Activated CD4-positive, CD25-positive, alpha-beta regulatory T cell treated with anti-CD3 and anti-CD28 coated beads, Interleukin-2, amount 50 U/mL, for 24 hours (primary cell): ENCODE measurements at regions not wholly inside any gene's neighbourhood (a gene's known extent, or its start where the extent isn't known, plus 50 kb on each side); places are given as distances from the start of the nearest gene placed in this dataset.
"Not testable (repeated sequence)": the region's sequence is repeated elsewhere in the genome, so short reads cannot be mapped to it uniquely, and the experiment has no call there.

Experiments
- ATAC-seq, 2 donors: fragments of 150-1000 bp; cut with Tn5 transposase; one replicate each; pipeline ENCODE4 v1.10.0; 2021; ENCODE audit warnings: mild to moderate bottlenecking in 1 of 2, moderate library complexity in 1 of 2

GRCh38 chr17:53321651-53322050 is 501.1 kb upstream of the KIF2B start:
- ATAC-seq = no peak

- ATAC-seq = no peak
Observed at GRCh38 chr17:53319947-53320346, 502.8 kb upstream of the KIF2B start.

- no peak for ATAC-seq
Observed at GRCh38 chr17:53316988-53317387, 505.7 kb upstream of the KIF2B start.

GRCh38 chr17:53316073-53316472 is 506.7 kb upstream of the KIF2B start:
- ATAC-seq = no peak

- no peak for ATAC-seq
Observed at GRCh38 chr17:53314521-53314920, 508.2 kb upstream of the KIF2B start.

GRCh38 chr17:53313746-53314145 is 509.0 kb upstream of the KIF2B start:
- ATAC-seq = no peak

- no peak for ATAC-seq
Observed at GRCh38 chr17:53278466-53278865, 544.3 kb upstream of the KIF2B start.

- no peak for ATAC-seq
Observed at GRCh38 chr17:53273126-53273525, 549.6 kb upstream of the KIF2B start.

- ATAC-seq = no peak
Observed at GRCh38 chr17:53270936-53271335, 551.8 kb upstream of the KIF2B start.

GRCh38 chr17:53264730-53265129 is 558.0 kb upstream of the KIF2B start:
- ATAC-seq = no peak

GRCh38 chr17:53253956-53254597 is 568.6 kb upstream of the KIF2B start:
- ATAC-seq = no peak

GRCh38 chr17:53249036-53249435 is 573.7 kb upstream of the KIF2B start:
- ATAC-seq = no peak

- ATAC-seq = no peak
Observed at GRCh38 chr17:53234138-53234537, 588.6 kb upstream of the KIF2B start.

GRCh38 chr17:53227514-53227913 is 595.2 kb upstream of the KIF2B start:
- no peak for ATAC-seq

- ATAC-seq = no peak
Observed at GRCh38 chr17:53227111-53227510, 595.6 kb upstream of the KIF2B start.

GRCh38 chr17:53219821-53220220 is 602.9 kb upstream of the KIF2B start:
- no peak for ATAC-seq

- no peak for ATAC-seq
Observed at GRCh38 chr17:53218723-53219122, 604.0 kb upstream of the KIF2B start.

- no peak for ATAC-seq
Observed at GRCh38 chr17:53217311-53217710, 605.4 kb upstream of the KIF2B start.

- ATAC-seq = not testable (repeated sequence)
Observed at GRCh38 chr17:53208935-53209334, 613.8 kb upstream of the KIF2B start.

GRCh38 chr17:53193044-53193443 is 629.7 kb upstream of the KIF2B start:
- no peak for ATAC-seq

GRCh38 chr17:53191878-53192277 is 630.8 kb upstream of the KIF2B start:
- no peak for ATAC-seq

- no peak for ATAC-seq
Observed at GRCh38 chr17:53186001-53186400, 636.7 kb upstream of the KIF2B start.

- ATAC-seq = no peak
Observed at GRCh38 chr17:53176629-53177028, 646.1 kb upstream of the KIF2B start.

GRCh38 chr17:53168413-53168812 is 654.3 kb upstream of the KIF2B start:
- no peak for ATAC-seq

- ATAC-seq = no peak
Observed at GRCh38 chr17:53166731-53167130, 656.0 kb upstream of the KIF2B start.
